ENCODE measurements at regions not wholly inside any gene's neighbourhood (a gene's known extent, or its start where the extent isn't known, plus 50 kb on each side); places are given as distances from the start of the nearest gene placed in this dataset.

DNA sequence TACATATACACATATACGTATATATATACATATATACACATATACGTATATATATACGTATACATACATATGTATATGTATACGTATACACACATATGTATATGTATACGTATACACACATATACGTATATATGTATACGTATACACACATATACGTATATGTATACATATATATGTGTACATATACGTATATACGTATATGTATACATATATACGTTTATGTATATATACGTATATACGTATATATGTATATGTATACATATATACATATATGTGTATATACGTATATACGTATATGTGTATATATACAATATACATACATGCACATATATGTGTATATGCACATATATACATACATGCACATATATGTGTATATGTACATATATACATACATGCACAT, 396.2 kb upstream of the DUSP10 start:
- no peaks in the 10 kb centered on the region for H4K20me1 ChIP-seq (ENCODE audit: insufficient read depth, low read length)
- no peaks in the 10 kb centered on the region for H3K4me1 ChIP-seq (ENCODE audit: low read length)
- TF ChIP-seq EZH2phosphoT487 (IDR thresholded peaks at IDR 0.05; ENCODE audit: low read length) (no peak), EZH2 (optimal IDR thresholded peaks at IDR 0.05; ENCODE audit: low read depth, low read length) (no peak)
- TF ChIP-seq, protein P1, sequence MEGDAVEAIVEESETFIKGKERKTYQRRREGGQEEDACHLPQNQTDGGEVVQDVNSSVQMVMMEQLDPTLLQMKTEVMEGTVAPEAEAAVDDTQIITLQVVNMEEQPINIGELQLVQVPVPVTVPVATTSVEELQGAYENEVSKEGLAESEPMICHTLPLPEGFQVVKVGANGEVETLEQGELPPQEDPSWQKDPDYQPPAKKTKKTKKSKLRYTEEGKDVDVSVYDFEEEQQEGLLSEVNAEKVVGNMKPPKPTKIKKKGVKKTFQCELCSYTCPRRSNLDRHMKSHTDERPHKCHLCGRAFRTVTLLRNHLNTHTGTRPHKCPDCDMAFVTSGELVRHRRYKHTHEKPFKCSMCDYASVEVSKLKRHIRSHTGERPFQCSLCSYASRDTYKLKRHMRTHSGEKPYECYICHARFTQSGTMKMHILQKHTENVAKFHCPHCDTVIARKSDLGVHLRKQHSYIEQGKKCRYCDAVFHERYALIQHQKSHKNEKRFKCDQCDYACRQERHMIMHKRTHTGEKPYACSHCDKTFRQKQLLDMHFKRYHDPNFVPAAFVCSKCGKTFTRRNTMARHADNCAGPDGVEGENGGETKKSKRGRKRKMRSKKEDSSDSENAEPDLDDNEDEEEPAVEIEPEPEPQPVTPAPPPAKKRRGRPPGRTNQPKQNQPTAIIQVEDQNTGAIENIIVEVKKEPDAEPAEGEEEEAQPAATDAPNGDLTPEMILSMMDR (IDR thresholded peaks at IDR 0.05; ENCODE audit: low read length): no peak
- H3K4me2 ChIP-seq (ENCODE audit: low read depth, low read length): no peak overlapping the region
- H3K9me3 ChIP-seq (replicated peaks; ENCODE audit: insufficient read depth, low read length): no peaks in the 10 kb centered on the region
- no peaks in the 10 kb centered on the region for H3K79me2 ChIP-seq (ENCODE audit: low read length)
- H3K4me3 ChIP-seq (ENCODE audit: low read length): no peak overlapping the region
- H3K27me3 ChIP-seq (replicated peaks; ENCODE audit: insufficient read depth, low read length): no peaks in the 10 kb centered on the region
- H3K36me3 ChIP-seq (replicated peaks; ENCODE audit: insufficient read depth, low read length): no peaks in the 10 kb centered on the region
- no peak overlapping the region for H3K27ac ChIP-seq (ENCODE audit: low read length)
- DNase-seq: no peak
- no peak overlapping the region for H2AFZ ChIP-seq (ENCODE audit: low read length)
- no peaks in the 10 kb centered on the region for H3K9me2 ChIP-seq (replicated peaks; ENCODE audit: insufficient read depth, low read length)
- H3K9ac ChIP-seq (ENCODE audit: low read length): no peak overlapping the region
- no peaks in the 10 kb centered on the region for H3F3A ChIP-seq (ENCODE audit: insufficient read depth, low read length)

DNA sequence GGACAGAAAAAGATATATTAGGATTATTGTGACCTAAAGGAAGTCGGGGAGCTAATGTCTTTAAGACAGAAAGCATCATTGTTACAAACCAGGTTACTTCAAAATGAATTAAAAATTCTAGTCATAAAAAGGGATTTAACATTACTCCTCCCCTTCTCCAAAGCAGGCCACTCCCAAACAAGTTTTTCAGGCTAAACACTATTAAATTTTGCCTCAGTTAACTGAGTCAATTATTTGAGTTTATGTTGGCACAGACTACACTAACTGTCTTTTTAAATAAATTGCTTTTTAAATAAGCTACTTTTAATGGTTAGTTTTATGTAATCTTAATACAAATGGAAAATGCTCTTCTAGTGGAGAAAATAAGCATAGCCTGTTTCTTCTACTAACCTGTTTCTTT, 395.0 kb upstream of the DUSP10 start:
- Histone ChIP-seq H3K9me2 (replicated peaks; ENCODE audit: insufficient read depth, low read length) (no peaks in the 10 kb centered on the region), H3K27me3 (replicated peaks; ENCODE audit: insufficient read depth, low read length) (no peaks in the 10 kb centered on the region), H3F3A (ENCODE audit: insufficient read depth, low read length) (no peaks in the 10 kb centered on the region), H4K20me1 (ENCODE audit: insufficient read depth, low read length) (no peaks in the 10 kb centered on the region), H3K36me3 (replicated peaks; ENCODE audit: insufficient read depth, low read length) (no peaks in the 10 kb centered on the region), H3K4me2 (ENCODE audit: low read depth, low read length) (no peak overlapping the region), H2AFZ (ENCODE audit: low read length) (no peak overlapping the region), H3K4me1 (ENCODE audit: low read length) (no peaks in the 10 kb centered on the region), H3K79me2 (ENCODE audit: low read length) (no peaks in the 10 kb centered on the region), H3K27ac (ENCODE audit: low read length) (no peak overlapping the region), H3K9me3 (replicated peaks; ENCODE audit: insufficient read depth, low read length) (no peaks in the 10 kb centered on the region), H3K4me3 (ENCODE audit: low read length) (no peak overlapping the region), H3K9ac (ENCODE audit: low read length) (no peak overlapping the region)
- no peak for DNase-seq
- TF ChIP-seq, protein P1 (IDR thresholded peaks at IDR 0.05; ENCODE audit: low read length): no peak
- no peak for TF ChIP-seq EZH2 (optimal IDR thresholded peaks at IDR 0.05; ENCODE audit: low read depth, low read length)
- no peak for TF ChIP-seq EZH2phosphoT487 (IDR thresholded peaks at IDR 0.05; ENCODE audit: low read length)

DNA sequence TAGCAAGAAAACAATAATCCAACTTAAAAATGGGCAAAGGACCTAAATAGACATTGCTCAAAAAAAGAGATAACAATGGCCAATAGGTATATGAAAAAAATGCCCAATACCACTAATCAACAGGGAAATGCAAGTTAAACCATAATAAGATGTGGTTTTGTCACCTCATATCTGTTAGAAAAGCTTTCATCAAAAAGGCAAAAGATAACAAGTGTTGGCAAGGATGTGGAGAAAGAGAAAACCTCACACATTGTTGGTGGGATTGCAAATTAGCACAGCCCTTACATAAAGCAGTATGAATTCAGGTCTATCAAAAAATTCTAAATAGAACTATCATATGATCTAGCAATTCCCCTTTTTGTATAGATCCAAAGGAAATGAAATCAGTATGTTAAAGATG, 387.2 kb upstream of the DUSP10 start:
- H3K9ac ChIP-seq (ENCODE audit: low read length): no peak overlapping the region
- H3F3A ChIP-seq (ENCODE audit: insufficient read depth, low read length): no peaks in the 10 kb centered on the region
- H3K9me3 ChIP-seq (replicated peaks; ENCODE audit: insufficient read depth, low read length): no peaks in the 10 kb centered on the region
- no peak overlapping the region for H2AFZ ChIP-seq (ENCODE audit: low read length)
- TF ChIP-seq, protein P1 (IDR thresholded peaks at IDR 0.05; ENCODE audit: low read length): no peak
- TF ChIP-seq EZH2phosphoT487 (IDR thresholded peaks at IDR 0.05; ENCODE audit: low read length): no peak
- no peak for TF ChIP-seq EZH2 (optimal IDR thresholded peaks at IDR 0.05; ENCODE audit: low read depth, low read length)
- no peak overlapping the region for H3K27ac ChIP-seq (ENCODE audit: low read length)
- H3K27me3 ChIP-seq (replicated peaks; ENCODE audit: insufficient read depth, low read length): no peaks in the 10 kb centered on the region
- H3K4me1 ChIP-seq (ENCODE audit: low read length): no peaks in the 10 kb centered on the region
- no peaks in the 10 kb centered on the region for H3K36me3 ChIP-seq (replicated peaks; ENCODE audit: insufficient read depth, low read length)
- H3K4me3 ChIP-seq (ENCODE audit: low read length): no peak overlapping the region
- no peak overlapping the region for H3K4me2 ChIP-seq (ENCODE audit: low read depth, low read length)
- no peaks in the 10 kb centered on the region for H3K9me2 ChIP-seq (replicated peaks; ENCODE audit: insufficient read depth, low read length)
- H3K79me2 ChIP-seq (ENCODE audit: low read length): no peaks in the 10 kb centered on the region
- DNase-seq: no peak
- no peaks in the 10 kb centered on the region for H4K20me1 ChIP-seq (ENCODE audit: insufficient read depth, low read length)
